Ascending aorta (tissue), 2 donors: ENCODE measurements at regions not wholly inside any gene's neighbourhood (a gene's known extent, or its start where the extent isn't known, plus 50 kb on each side); places are given as distances from the start of the nearest gene placed in this dataset.
"Not testable (repeated sequence)": the region's sequence is repeated elsewhere in the genome, so short reads cannot be mapped to it uniquely, and the experiment has no call there.

Experiments
- DNase-seq, 2 donors: peaks; one replicate each; pipeline ENCODE4 v3.0.0-alpha.2; 2019; ENCODE audit warnings: low spot score in 2 of 2
- H3K27ac ChIP-seq, 2 donors: fragments of 200-600 bp; sonication (generic); one replicate each; pipeline ENCODE4 v1.5.1; 2016 to 2017; ENCODE audit warnings: mild to moderate bottlenecking in 1 of 2
- H3K27me3 ChIP-seq: fragments of 200-600 bp; sonication (generic); one replicate; pipeline ENCODE4 v1.5.1; 2017
- H3K36me3 ChIP-seq, 2 donors: fragments of 200-600 bp; sonication (generic); one replicate each; pipeline ENCODE4 v1.5.1; 2016
- H3K4me1 ChIP-seq, 2 donors: fragments of 200-600 bp; sonication (generic); one replicate each; pipeline ENCODE4 v1.5.1; 2016 to 2017; ENCODE audit warnings: mild to moderate bottlenecking in 1 of 2
- H3K4me3 ChIP-seq, 2 donors: fragments of 200-600 bp; sonication (generic); one replicate each; pipeline ENCODE4 v1.5.1; 2016 to 2017; ENCODE audit warnings: mild to moderate bottlenecking in 1 of 2
- H3K9me3 ChIP-seq, 2 donors: fragments of 200-600 bp; sonication (generic); one replicate each; pipeline ENCODE4 v1.5.1; 2016
- intact Hi-C: fragments of 100-400 bp; cut with DNase I; formaldehyde crosslinking; loops from one replicate; pipeline ENCODE4 v1.15.1; 2023
- TF ChIP-seq, protein P1 (sequence below), 3 experiments: fragments of 200-600 bp in 2 of 3; fragments of 450-650 bp in 1 of 3; sonication (generic) in 2 of 3; IDR thresholded peaks; one replicate each; pipeline ENCODE4 v1.5.1; 2016 to 2019; ENCODE audit warnings: antibody characterized with exemption in 3 of 3, mild to moderate bottlenecking in 1 of 3, moderate library complexity in 1 of 3

DNA sequence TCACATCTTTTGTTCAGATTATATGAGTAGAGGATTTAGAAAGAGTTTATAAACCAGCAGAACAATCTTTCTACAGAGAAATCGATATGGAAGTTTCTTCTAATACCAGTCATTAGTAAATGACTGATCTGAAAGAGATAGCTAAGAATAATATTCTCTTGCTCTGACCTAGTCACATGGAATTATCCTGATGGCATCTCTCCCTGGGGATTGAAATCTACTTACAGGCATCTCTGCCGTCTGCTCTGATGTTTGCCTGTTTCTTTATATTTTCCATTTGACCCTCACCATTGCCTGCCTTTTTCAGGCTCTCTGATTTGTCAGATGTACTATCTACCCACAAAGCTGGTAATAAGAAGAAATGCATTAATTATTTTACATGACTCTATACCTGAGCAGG lies 1157.3 kb downstream of the PCDH7 start:
- no peaks in the 10 kb centered on the region for H3K9me3 ChIP-seq
- no peaks in the 10 kb centered on the region for H3K27me3 ChIP-seq
- H3K4me3 ChIP-seq: no peak overlapping the region
- H3K36me3 ChIP-seq: no peaks in the 10 kb centered on the region
- TF ChIP-seq, protein P1, sequence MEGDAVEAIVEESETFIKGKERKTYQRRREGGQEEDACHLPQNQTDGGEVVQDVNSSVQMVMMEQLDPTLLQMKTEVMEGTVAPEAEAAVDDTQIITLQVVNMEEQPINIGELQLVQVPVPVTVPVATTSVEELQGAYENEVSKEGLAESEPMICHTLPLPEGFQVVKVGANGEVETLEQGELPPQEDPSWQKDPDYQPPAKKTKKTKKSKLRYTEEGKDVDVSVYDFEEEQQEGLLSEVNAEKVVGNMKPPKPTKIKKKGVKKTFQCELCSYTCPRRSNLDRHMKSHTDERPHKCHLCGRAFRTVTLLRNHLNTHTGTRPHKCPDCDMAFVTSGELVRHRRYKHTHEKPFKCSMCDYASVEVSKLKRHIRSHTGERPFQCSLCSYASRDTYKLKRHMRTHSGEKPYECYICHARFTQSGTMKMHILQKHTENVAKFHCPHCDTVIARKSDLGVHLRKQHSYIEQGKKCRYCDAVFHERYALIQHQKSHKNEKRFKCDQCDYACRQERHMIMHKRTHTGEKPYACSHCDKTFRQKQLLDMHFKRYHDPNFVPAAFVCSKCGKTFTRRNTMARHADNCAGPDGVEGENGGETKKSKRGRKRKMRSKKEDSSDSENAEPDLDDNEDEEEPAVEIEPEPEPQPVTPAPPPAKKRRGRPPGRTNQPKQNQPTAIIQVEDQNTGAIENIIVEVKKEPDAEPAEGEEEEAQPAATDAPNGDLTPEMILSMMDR (IDR thresholded peaks at IDR 0.05): no peak
- no peak overlapping the region for H3K27ac ChIP-seq
- no peaks in the 10 kb centered on the region for H3K4me1 ChIP-seq
- intact Hi-C loops: no loop called here
- no peak for DNase-seq

DNA sequence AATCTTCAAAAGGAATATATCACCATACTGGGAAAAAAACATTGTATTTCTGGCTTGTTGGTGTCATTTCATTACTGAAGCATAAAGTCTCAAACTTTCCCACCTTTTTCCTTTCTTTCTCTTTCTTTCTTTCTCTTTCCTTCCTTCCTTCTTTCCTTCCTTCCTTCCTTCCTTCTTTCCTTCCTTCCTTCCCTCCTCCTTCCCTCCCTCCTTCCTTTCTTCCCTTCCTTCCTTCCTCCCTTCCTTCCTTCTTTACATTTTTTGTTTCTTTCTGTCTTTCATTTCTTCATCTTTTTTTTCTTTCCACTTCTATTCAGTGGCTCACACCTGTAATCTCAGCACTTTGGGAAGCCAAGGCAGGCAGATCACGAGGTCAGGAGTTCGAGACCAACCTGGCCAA lies 1160.7 kb downstream of the PCDH7 start:
- H3K9me3 ChIP-seq, H3K4me3 ChIP-seq, DNase-seq, H3K27me3 ChIP-seq, intact Hi-C loops, H3K27ac ChIP-seq, H3K36me3 ChIP-seq, H3K4me1 ChIP-seq: not testable (repeated sequence)

GRCh38 chr4:31896349-31896748 lies 1176.2 kb downstream of the PCDH7 start:
- no peaks in the 10 kb centered on the region for H3K9me3 ChIP-seq
- TF ChIP-seq, protein P1 (IDR thresholded peaks at IDR 0.05): no peak
- no peak overlapping the region for H3K4me3 ChIP-seq
- DNase-seq: no peak
- no peak overlapping the region for H3K27ac ChIP-seq
- intact Hi-C loops: no loop called here
- no peaks in the 10 kb centered on the region for H3K27me3 ChIP-seq
- no peaks in the 10 kb centered on the region for H3K36me3 ChIP-seq
- no peaks in the 10 kb centered on the region for H3K4me1 ChIP-seq

- no peak overlapping the region for H3K4me3 ChIP-seq
- no peak overlapping the region for H3K27ac ChIP-seq
- TF ChIP-seq, protein P1 (IDR thresholded peaks at IDR 0.05): no peak
- DNase-seq: no peak
- no peaks in the 10 kb centered on the region for H3K36me3 ChIP-seq
- no peaks in the 10 kb centered on the region for H3K9me3 ChIP-seq
- intact Hi-C loops: no loop called here
- H3K4me1 ChIP-seq: no peaks in the 10 kb centered on the region
- H3K27me3 ChIP-seq: no peaks in the 10 kb centered on the region
These were observed 1185.2 kb downstream of the PCDH7 start for GRCh38 chr4:31905363-31905762.

DNA sequence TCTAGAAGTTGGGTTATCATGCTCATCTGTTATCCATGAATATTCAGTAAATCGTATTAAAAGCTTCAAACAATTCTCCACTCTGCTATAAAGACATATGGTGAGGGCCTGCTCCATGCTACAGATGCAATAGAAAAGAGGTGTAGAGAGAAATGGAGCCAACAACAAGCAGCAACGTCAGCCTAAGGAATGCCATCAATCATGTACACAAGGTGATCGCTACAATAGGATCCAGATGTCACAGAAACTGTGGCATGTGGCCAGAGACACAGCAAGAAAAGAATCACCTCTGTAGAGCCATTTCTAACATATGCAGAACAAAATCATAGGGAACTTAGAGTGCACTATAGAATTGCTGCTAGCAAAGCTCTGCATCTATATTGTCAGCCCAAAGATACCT lies 1188.1 kb downstream of the PCDH7 start:
- intact Hi-C loops: no loop called here
- H3K4me1 ChIP-seq: no peaks in the 10 kb centered on the region
- no peak overlapping the region for H3K4me3 ChIP-seq
- TF ChIP-seq, protein P1 (IDR thresholded peaks at IDR 0.05): no peak
- H3K36me3 ChIP-seq: no peaks in the 10 kb centered on the region
- H3K27me3 ChIP-seq: no peaks in the 10 kb centered on the region
- DNase-seq: no peak
- no peaks in the 10 kb centered on the region for H3K9me3 ChIP-seq
- no peak overlapping the region for H3K27ac ChIP-seq

- Histone ChIP-seq H3K4me3 (no peak overlapping the region), H3K27ac (no peak overlapping the region), H3K4me1 (no peaks in the 10 kb centered on the region), H3K9me3 (no peaks in the 10 kb centered on the region), H3K27me3 (no peaks in the 10 kb centered on the region), H3K36me3 (no peaks in the 10 kb centered on the region)
- intact Hi-C loops: no loop called here
- no peak for DNase-seq
- TF ChIP-seq, protein P1 (IDR thresholded peaks at IDR 0.05): no peak
These were observed 1197.2 kb downstream of the PCDH7 start for GRCh38 chr4:31917334-31917733.
